ENCODE measurements at regions not wholly inside any gene's neighbourhood (a gene's known extent, or its start where the extent isn't known, plus 50 kb on each side); places are given as distances from the start of the nearest gene placed in this dataset.

DNA sequence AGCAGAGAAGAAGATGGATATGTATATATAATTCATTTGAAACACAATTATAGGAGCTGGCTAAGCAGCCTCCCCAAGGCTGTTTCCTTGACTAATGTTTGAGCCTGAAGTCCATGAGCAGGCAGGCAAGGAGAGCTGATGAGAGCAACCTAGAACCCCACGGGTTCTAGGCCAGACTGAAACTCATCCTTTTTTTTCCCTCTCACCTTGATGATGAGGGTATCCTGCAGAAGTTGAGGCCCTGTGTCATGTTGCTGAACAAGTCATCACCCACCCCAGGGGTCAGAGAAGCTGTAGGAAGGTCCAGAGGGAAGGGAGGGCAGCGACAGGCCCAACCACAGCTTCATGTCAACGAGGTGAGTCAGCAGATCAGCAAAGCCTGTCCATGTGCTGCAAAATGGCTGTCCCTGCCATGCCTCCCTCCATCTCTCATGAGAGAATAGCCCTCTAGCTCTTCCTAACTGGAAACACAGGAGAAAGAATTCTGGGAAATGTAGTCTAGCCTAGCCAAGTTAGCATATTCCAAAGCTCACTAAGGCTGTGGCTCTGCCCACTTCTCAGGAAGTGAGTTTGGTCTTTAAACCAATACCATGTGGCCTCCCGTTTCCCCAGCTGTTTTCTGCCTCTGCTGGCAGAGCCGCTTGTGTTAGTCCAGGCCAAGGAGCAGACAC, 91.3 kb upstream of the DTNBP1 start:
- Mint-ChIP-seq H3K36me3 (no peaks in the 10 kb centered on the region), H3K4me1 (no peaks in the 10 kb centered on the region), H3K27me3 (no peaks in the 10 kb centered on the region), H3K4me3 (no peak overlapping the region), H3K27ac (no peak overlapping the region), H3K9me3 (no peaks in the 10 kb centered on the region)
- Histone ChIP-seq H3K27ac (ENCODE audit: low read length) (no peak overlapping the region), H3K4me3 (ENCODE audit: control insufficient read depth in 1 of 2, extremely low read depth in 1 of 2, low read length in 1 of 2) (no peak overlapping the region), H3K36me3 (ENCODE audit: control insufficient read depth in 2 of 2, extremely low read depth in 1 of 2, insufficient read depth in 1 of 2, low read length in 1 of 2) (no peaks in the 10 kb centered on the region), H3K27me3 (replicated peaks in 1 of 2; ENCODE audit: control insufficient read depth in 2 of 2, extremely low read depth in 1 of 2, insufficient read depth in 2 of 2, low read length in 1 of 2) (no peaks in the 10 kb centered on the region), H3K4me1 (ENCODE audit: control insufficient read depth in 1 of 2, extremely low read depth in 1 of 2, insufficient read depth in 2 of 2, low read length in 2 of 2) (no peaks in the 10 kb centered on the region), H3K9me3 (no peaks in the 10 kb centered on the region)
- 59% methylated on average over 2 of the region's 5 CpGs for WGBS (ENCODE audit: insufficient coverage)
- POLR2A ChIA-PET: no interaction called here
- ATAC-seq (replicated peaks in 1 of 4) (no peak), DNase-seq (no peak)
- CTCF ChIA-PET: no interaction called here

DNA sequence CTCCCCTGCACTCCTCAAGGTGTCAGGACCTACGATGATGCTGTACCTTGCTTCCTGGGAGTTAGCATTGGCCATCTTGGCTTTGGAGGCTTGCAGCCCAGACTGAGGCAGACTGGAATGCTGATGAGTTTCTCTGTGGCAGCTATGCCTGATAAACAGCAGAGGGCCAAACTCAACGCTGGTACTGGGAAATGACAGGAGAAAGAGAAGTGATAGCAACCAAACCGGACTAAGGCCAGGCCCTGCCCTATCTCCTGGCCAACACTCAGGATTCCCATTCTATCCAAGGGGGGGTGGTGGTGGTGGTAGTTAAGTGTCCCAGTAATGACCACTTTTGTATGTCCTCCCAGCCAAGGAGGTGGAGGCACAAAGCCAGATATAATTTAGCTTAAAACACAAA, 90.0 kb upstream of the DTNBP1 start:
- no peaks in the 10 kb centered on the region for H3K36me3 Mint-ChIP-seq
- no peaks in the 10 kb centered on the region for H3K9me3 Mint-ChIP-seq
- ChIA-PET POLR2A (no interaction called here), CTCF (no interaction called here)
- no peaks in the 10 kb centered on the region for H3K27me3 Mint-ChIP-seq
- H3K9me3 ChIP-seq: no peaks in the 10 kb centered on the region
- H3K27me3 ChIP-seq (replicated peaks in 1 of 2; ENCODE audit: control insufficient read depth in 2 of 2, extremely low read depth in 1 of 2, insufficient read depth in 2 of 2, low read length in 1 of 2): no peaks in the 10 kb centered on the region
- DNase-seq: no peak
- no peak for ATAC-seq (replicated peaks in 1 of 4)
- H3K4me1 ChIP-seq (ENCODE audit: control insufficient read depth in 1 of 2, extremely low read depth in 1 of 2, insufficient read depth in 2 of 2, low read length in 2 of 2): no peaks in the 10 kb centered on the region
- H3K27ac ChIP-seq (ENCODE audit: low read length): no peak overlapping the region
- H3K4me1 Mint-ChIP-seq: no peaks in the 10 kb centered on the region
- H3K27ac Mint-ChIP-seq: no peak overlapping the region
- no peak overlapping the region for H3K4me3 Mint-ChIP-seq
- H3K36me3 ChIP-seq (ENCODE audit: control insufficient read depth in 2 of 2, extremely low read depth in 1 of 2, insufficient read depth in 1 of 2, low read length in 1 of 2): no peaks in the 10 kb centered on the region
- 82% methylated on average over 1 of the region's 3 CpGs for WGBS (ENCODE audit: insufficient coverage)
- no peak overlapping the region for H3K4me3 ChIP-seq (ENCODE audit: control insufficient read depth in 1 of 2, extremely low read depth in 1 of 2, low read length in 1 of 2)

DNA sequence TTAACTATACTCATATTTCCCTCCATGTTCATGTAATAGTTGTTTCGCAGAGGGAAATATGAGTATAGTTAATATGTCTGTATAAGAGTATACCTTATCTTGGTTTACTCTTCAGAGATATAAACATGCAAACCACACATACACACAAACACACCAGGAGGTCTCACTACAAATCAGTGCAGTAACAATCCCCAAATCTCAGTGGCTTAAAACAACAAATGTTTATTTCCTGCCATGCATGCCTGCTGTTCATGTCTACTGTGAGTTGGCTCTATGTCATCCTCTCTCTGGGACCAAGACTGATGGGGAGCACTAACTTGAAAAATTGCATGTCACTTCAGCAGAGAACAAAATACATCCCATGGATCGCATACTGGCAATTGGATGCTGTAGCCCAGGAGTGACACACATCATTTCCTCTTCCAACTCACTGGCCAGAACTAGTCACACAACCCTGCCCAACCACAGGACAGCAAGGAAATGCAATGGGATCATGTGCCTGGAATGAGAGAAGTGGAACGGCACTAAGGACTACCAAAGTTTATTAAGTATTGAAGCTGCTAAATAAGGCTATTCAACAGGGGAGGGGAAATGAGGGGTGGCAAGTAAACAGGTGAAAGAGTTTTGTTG, 89.0 kb upstream of the DTNBP1 start:
- Mint-ChIP-seq H3K4me3 (no peak overlapping the region), H3K36me3 (no peaks in the 10 kb centered on the region), H3K27ac (no peak overlapping the region), H3K27me3 (no peaks in the 10 kb centered on the region), H3K9me3 (no peaks in the 10 kb centered on the region), H3K4me1 (no peaks in the 10 kb centered on the region)
- no peak overlapping the region for H3K4me3 ChIP-seq (ENCODE audit: control insufficient read depth in 1 of 2, extremely low read depth in 1 of 2, low read length in 1 of 2)
- no peaks in the 10 kb centered on the region for H3K9me3 ChIP-seq
- WGBS (ENCODE audit: insufficient coverage): 100% methylated on average over 1 of the region's 3 CpGs
- no peaks in the 10 kb centered on the region for H3K27me3 ChIP-seq (replicated peaks in 1 of 2; ENCODE audit: control insufficient read depth in 2 of 2, extremely low read depth in 1 of 2, insufficient read depth in 2 of 2, low read length in 1 of 2)
- ATAC-seq (replicated peaks in 1 of 4) (no peak), DNase-seq (no peak)
- no peaks in the 10 kb centered on the region for H3K36me3 ChIP-seq (ENCODE audit: control insufficient read depth in 2 of 2, extremely low read depth in 1 of 2, insufficient read depth in 1 of 2, low read length in 1 of 2)
- CTCF ChIA-PET: no interaction called here
- POLR2A ChIA-PET: no interaction called here
- no peaks in the 10 kb centered on the region for H3K4me1 ChIP-seq (ENCODE audit: control insufficient read depth in 1 of 2, extremely low read depth in 1 of 2, insufficient read depth in 2 of 2, low read length in 2 of 2)
- no peak overlapping the region for H3K27ac ChIP-seq (ENCODE audit: low read length)

DNA sequence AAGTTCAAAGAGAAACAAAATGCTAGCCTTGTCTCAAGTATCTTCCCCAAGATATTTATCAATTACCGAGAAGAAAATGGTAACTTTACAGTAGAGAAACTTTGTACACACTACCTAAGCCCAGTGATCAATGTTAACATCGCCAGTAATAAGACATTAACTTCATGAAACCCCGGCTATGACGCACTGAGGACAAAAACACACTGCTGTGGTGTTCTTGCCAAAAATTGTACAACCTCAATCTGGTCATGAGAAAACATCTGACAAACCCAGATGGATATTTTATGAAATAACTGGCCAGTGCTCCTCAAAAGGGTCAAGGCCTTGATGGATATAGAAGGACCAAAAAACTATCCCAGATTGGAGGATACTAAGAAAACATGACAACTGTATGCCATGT, 85.5 kb upstream of the DTNBP1 start:
- Histone ChIP-seq H3K27me3 (replicated peaks in 1 of 2; ENCODE audit: control insufficient read depth in 2 of 2, extremely low read depth in 1 of 2, insufficient read depth in 2 of 2, low read length in 1 of 2) (no peaks in the 10 kb centered on the region), H3K36me3 (ENCODE audit: control insufficient read depth in 2 of 2, extremely low read depth in 1 of 2, insufficient read depth in 1 of 2, low read length in 1 of 2) (no peaks in the 10 kb centered on the region), H3K9me3 (no peaks in the 10 kb centered on the region), H3K4me1 (ENCODE audit: control insufficient read depth in 1 of 2, extremely low read depth in 1 of 2, insufficient read depth in 2 of 2, low read length in 2 of 2) (no peaks in the 10 kb centered on the region), H3K4me3 (ENCODE audit: control insufficient read depth in 1 of 2, extremely low read depth in 1 of 2, low read length in 1 of 2) (no peak overlapping the region), H3K27ac (ENCODE audit: low read length) (no peak overlapping the region)
- no peak for ATAC-seq (replicated peaks in 1 of 4)
- Mint-ChIP-seq H3K4me1 (no peaks in the 10 kb centered on the region), H3K4me3 (no peak overlapping the region), H3K36me3 (peaks cover 4% of the 10 kb centered on the region), H3K9me3 (no peaks in the 10 kb centered on the region), H3K27ac (no peak overlapping the region), H3K27me3 (peaks cover 4% of the 10 kb centered on the region in 2 donors)
- no peak for DNase-seq
- WGBS (ENCODE audit: insufficient coverage): 96% methylated on average over 4 of the region's 4 CpGs
- ChIA-PET POLR2A (no interaction called here), CTCF (no interaction called here)

DNA sequence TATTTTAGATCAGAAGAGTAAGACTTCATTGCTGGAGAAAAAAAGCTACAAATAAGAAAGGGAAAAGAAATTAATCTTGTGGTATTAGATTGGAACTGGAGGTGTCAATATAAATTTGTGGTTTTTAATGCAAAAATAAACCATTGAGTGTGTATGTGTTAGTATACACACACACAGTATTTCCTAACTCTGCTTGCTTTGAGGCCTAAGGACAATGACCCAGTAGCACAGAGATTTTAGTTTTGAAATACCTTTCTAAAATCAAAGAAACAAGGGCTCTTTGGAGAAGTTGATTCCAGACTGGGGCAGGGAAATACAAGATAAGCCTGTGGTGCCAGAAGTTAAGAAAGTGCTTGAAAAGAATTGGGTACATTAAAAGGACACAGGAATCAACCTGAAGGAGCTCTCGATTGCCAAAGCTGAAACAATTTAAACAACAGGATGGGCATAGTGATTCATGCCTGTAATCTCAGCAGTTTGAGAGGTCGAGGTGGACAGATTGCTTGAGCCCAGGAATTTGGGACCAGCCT, 84.6 kb upstream of the DTNBP1 start:
- ChIA-PET CTCF (no interaction called here), POLR2A (no interaction called here)
- Mint-ChIP-seq H3K36me3 (peaks cover 4% of the 10 kb centered on the region), H3K9me3 (no peaks in the 10 kb centered on the region), H3K4me1 (no peaks in the 10 kb centered on the region), H3K27me3 (peaks cover 4% of the 10 kb centered on the region in 2 donors), H3K27ac (no peak overlapping the region), H3K4me3 (no peak overlapping the region)
- no peaks in the 10 kb centered on the region for H3K27me3 ChIP-seq (replicated peaks in 1 of 2; ENCODE audit: control insufficient read depth in 2 of 2, extremely low read depth in 1 of 2, insufficient read depth in 2 of 2, low read length in 1 of 2)
- ATAC-seq (replicated peaks in 1 of 4) (no peak), DNase-seq (no peak)
- WGBS (ENCODE audit: insufficient coverage): 100% methylated on average over 1 of the region's 2 CpGs
- no peaks in the 10 kb centered on the region for H3K36me3 ChIP-seq (ENCODE audit: control insufficient read depth in 2 of 2, extremely low read depth in 1 of 2, insufficient read depth in 1 of 2, low read length in 1 of 2)
- no peak overlapping the region for H3K27ac ChIP-seq (ENCODE audit: low read length)
- no peaks in the 10 kb centered on the region for H3K4me1 ChIP-seq (ENCODE audit: control insufficient read depth in 1 of 2, extremely low read depth in 1 of 2, insufficient read depth in 2 of 2, low read length in 2 of 2)
- H3K4me3 ChIP-seq (ENCODE audit: control insufficient read depth in 1 of 2, extremely low read depth in 1 of 2, low read length in 1 of 2): no peak overlapping the region
- no peaks in the 10 kb centered on the region for H3K9me3 ChIP-seq

GRCh38 chr6:15745781-15746180, 83.0 kb upstream of the DTNBP1 start:
- ATAC-seq (replicated peaks in 1 of 4) (no peak), DNase-seq (no peak)
- H3K27me3 Mint-ChIP-seq: peaks cover 4% of the 10 kb centered on the region in 2 donors
- Histone ChIP-seq H3K27me3 (replicated peaks in 1 of 2; ENCODE audit: control insufficient read depth in 2 of 2, extremely low read depth in 1 of 2, insufficient read depth in 2 of 2, low read length in 1 of 2) (no peaks in the 10 kb centered on the region), H3K27ac (ENCODE audit: low read length) (no peak overlapping the region), H3K36me3 (ENCODE audit: control insufficient read depth in 2 of 2, extremely low read depth in 1 of 2, insufficient read depth in 1 of 2, low read length in 1 of 2) (no peaks in the 10 kb centered on the region), H3K4me1 (ENCODE audit: control insufficient read depth in 1 of 2, extremely low read depth in 1 of 2, insufficient read depth in 2 of 2, low read length in 2 of 2) (no peaks in the 10 kb centered on the region), H3K9me3 (no peaks in the 10 kb centered on the region), H3K4me3 (ENCODE audit: control insufficient read depth in 1 of 2, extremely low read depth in 1 of 2, low read length in 1 of 2) (no peak overlapping the region)
- ChIA-PET CTCF (no interaction called here), POLR2A (no interaction called here)
- H3K27ac Mint-ChIP-seq: no peak overlapping the region
- peaks cover 4% of the 10 kb centered on the region for H3K36me3 Mint-ChIP-seq
- no peak overlapping the region for H3K4me3 Mint-ChIP-seq
- no peaks in the 10 kb centered on the region for H3K9me3 Mint-ChIP-seq
- no peaks in the 10 kb centered on the region for H3K4me1 Mint-ChIP-seq
- no CpG with 5 or more reads among the region's 3 CpGs for WGBS (ENCODE audit: insufficient coverage)
